ENCODE measurements at regions not wholly inside any gene's neighbourhood (a gene's known extent, or its start where the extent isn't known, plus 50 kb on each side); places are given as distances from the start of the nearest gene placed in this dataset.

- Histone ChIP-seq H3K27me3 (ENCODE audit: control insufficient read depth, insufficient read depth, low read length, poor library complexity, severe bottlenecking) (no peaks in the 10 kb centered on the region), H3K4me3 (ENCODE audit: low read length) (no peak overlapping the region), H3K27ac (ENCODE audit: low read depth, low read length) (no peak overlapping the region), H3K9ac (ENCODE audit: extremely low read depth, low read length, poor library complexity, severe bottlenecking) (no peak overlapping the region), H3K4me1 (ENCODE audit: control insufficient read depth, insufficient read depth, low read length) (no peaks in the 10 kb centered on the region), H3K9me3 (ENCODE audit: control insufficient read depth, low read length) (no peaks in the 10 kb centered on the region), H3K36me3 (ENCODE audit: control insufficient read depth, insufficient read depth, low read length) (no peaks in the 10 kb centered on the region)
- no peak for TF ChIP-seq CTCF (conservative IDR thresholded peaks at IDR 0.05)
- Mint-ChIP-seq H3K36me3 (ENCODE audit: low read depth) (no peaks in the 10 kb centered on the region), H3K4me1 (peaks cover 31% of the 10 kb centered on the region), H3K27me3 (ENCODE audit: insufficient read depth) (peaks cover 2% of the 10 kb centered on the region), H3K9me3 (no peaks in the 10 kb centered on the region), H3K4me3 (no peak overlapping the region), H3K27ac (no peak overlapping the region)
- 89 to 95% methylated on average over 5 of the region's 5 CpGs for WGBS, 2 experiments (ENCODE audit: insufficient coverage in 1 of 2, insufficient read length in 1 of 2)
- no peak for DNase-seq
These were observed 216.0 kb upstream of the SERP2 start for GRCh38 chr13:44157606-44158005.

- Mint-ChIP-seq H3K4me1 (peaks cover 26% of the 10 kb centered on the region), H3K27ac (no peak overlapping the region), H3K4me3 (no peak overlapping the region), H3K36me3 (ENCODE audit: low read depth) (no peaks in the 10 kb centered on the region), H3K9me3 (no peaks in the 10 kb centered on the region), H3K27me3 (ENCODE audit: insufficient read depth) (peaks cover 2% of the 10 kb centered on the region)
- H3K9ac ChIP-seq (ENCODE audit: extremely low read depth, low read length, poor library complexity, severe bottlenecking), result no peak overlapping the region
- no peaks in the 10 kb centered on the region for H3K4me1 ChIP-seq (ENCODE audit: control insufficient read depth, insufficient read depth, low read length)
- no peak overlapping the region for H3K27ac ChIP-seq (ENCODE audit: low read depth, low read length)
- TF ChIP-seq CTCF (conservative IDR thresholded peaks at IDR 0.05), result no peak
- H3K27me3 ChIP-seq (ENCODE audit: control insufficient read depth, insufficient read depth, low read length, poor library complexity, severe bottlenecking), result no peaks in the 10 kb centered on the region
- H3K4me3 ChIP-seq (ENCODE audit: low read length), result no peak overlapping the region
- 100% methylated on average over 2 of the region's 2 CpGs for WGBS, 2 experiments (ENCODE audit: insufficient coverage in 1 of 2, insufficient read length in 1 of 2)
- H3K9me3 ChIP-seq (ENCODE audit: control insufficient read depth, low read length), result no peaks in the 10 kb centered on the region
- no peaks in the 10 kb centered on the region for H3K36me3 ChIP-seq (ENCODE audit: control insufficient read depth, insufficient read depth, low read length)
- no peak for DNase-seq
These were observed 215.5 kb upstream of the SERP2 start for GRCh38 chr13:44158098-44158521.

GRCh38 chr13:44158881-44159632, 214.6 kb upstream of the SERP2 start:
- Histone ChIP-seq H3K9me3 (ENCODE audit: control insufficient read depth, low read length) (no peaks in the 10 kb centered on the region), H3K9ac (ENCODE audit: extremely low read depth, low read length, poor library complexity, severe bottlenecking) (no peak overlapping the region), H3K27ac (ENCODE audit: low read depth, low read length) (no peak overlapping the region), H3K4me1 (ENCODE audit: control insufficient read depth, insufficient read depth, low read length) (no peaks in the 10 kb centered on the region), H3K4me3 (ENCODE audit: low read length) (no peak overlapping the region), H3K36me3 (ENCODE audit: control insufficient read depth, insufficient read depth, low read length) (no peaks in the 10 kb centered on the region), H3K27me3 (ENCODE audit: control insufficient read depth, insufficient read depth, low read length, poor library complexity, severe bottlenecking) (no peaks in the 10 kb centered on the region)
- Mint-ChIP-seq H3K36me3 (ENCODE audit: low read depth) (no peaks in the 10 kb centered on the region), H3K27ac (no peak overlapping the region), H3K4me3 (no peak overlapping the region), H3K9me3 (no peaks in the 10 kb centered on the region), H3K4me1 (peaks cover 17% of the 10 kb centered on the region), H3K27me3 (ENCODE audit: insufficient read depth) (peaks cover 2% of the 10 kb centered on the region)
- 95 to 96% methylated on average over 14 to 15 of the region's 15 CpGs for WGBS, 2 experiments (ENCODE audit: insufficient coverage in 1 of 2, insufficient read length in 1 of 2)
- no peak for TF ChIP-seq CTCF (conservative IDR thresholded peaks at IDR 0.05)
- no peak for DNase-seq

Data from endodermal cell (in vitro differentiated cells).